GM18502 (cell line): ENCODE measurements at regions not wholly inside any gene's neighbourhood (a gene's known extent, or its start where the extent isn't known, plus 50 kb on each side); places are given as distances from the start of the nearest gene placed in this dataset.
"Not testable (repeated sequence)": the region's sequence is repeated elsewhere in the genome, so short reads cannot be mapped to it uniquely, and the experiment has no call there.

Source experiments
- ATAC-seq: cut with Tn5 transposase; IDR thresholded peaks from one replicate; pipeline ENCODE4 v1.9.1; 2021; ENCODE audit warnings: mild to moderate bottlenecking; ENCODE audit not compliant: unreplicated experiment, poor library complexity

- ATAC-seq = no peak
These were observed 212.6 kb downstream of the ZNF621 start for GRCh38 chr3:40737343-40737742.

GRCh38 chr3:40739971-40740370, 215.2 kb downstream of the ZNF621 start:
- ATAC-seq = no peak

GRCh38 chr3:40741729-40742128, 217.0 kb downstream of the ZNF621 start:
- no peak for ATAC-seq

GRCh38 chr3:40745381-40746106, 220.8 kb downstream of the ZNF621 start:
- no peak for ATAC-seq

GRCh38 chr3:40751666-40752065, 226.9 kb downstream of the ZNF621 start:
- no peak for ATAC-seq

- ATAC-seq = no peak
These were observed 227.7 kb downstream of the ZNF621 start for GRCh38 chr3:40752492-40752891.

- ATAC-seq = no peak
These were observed 228.6 kb downstream of the ZNF621 start for GRCh38 chr3:40753291-40753770.

GRCh38 chr3:40753951-40754350, 229.2 kb downstream of the ZNF621 start:
- ATAC-seq = no peak

GRCh38 chr3:40754994-40755393, 230.2 kb downstream of the ZNF621 start:
- ATAC-seq = no peak

GRCh38 chr3:40756500-40756899, 231.7 kb downstream of the ZNF621 start:
- no peak for ATAC-seq

GRCh38 chr3:40762771-40763170, 238.0 kb downstream of the ZNF621 start:
- ATAC-seq = not testable (repeated sequence)

GRCh38 chr3:40763807-40764206, 239.0 kb downstream of the ZNF621 start:
- ATAC-seq = no peak

- ATAC-seq = no peak
These were observed 240.0 kb downstream of the ZNF621 start for GRCh38 chr3:40764747-40765146.

GRCh38 chr3:40765884-40766283, 241.1 kb downstream of the ZNF621 start:
- peak; percentile 60 for ATAC-seq

GRCh38 chr3:40766396-40766795, 241.6 kb downstream of the ZNF621 start:
- ATAC-seq = peak; percentile 46

- no peak for ATAC-seq
These were observed 243.3 kb downstream of the ZNF621 start for GRCh38 chr3:40768046-40768445.

- no peak for ATAC-seq
These were observed 243.8 kb downstream of the ZNF621 start for GRCh38 chr3:40768536-40768935.

- ATAC-seq = no peak
These were observed 245.3 kb downstream of the ZNF621 start for GRCh38 chr3:40770061-40770460.

- no peak for ATAC-seq
These were observed 246.4 kb downstream of the ZNF621 start for GRCh38 chr3:40771112-40771511.

GRCh38 chr3:40779039-40779438, 254.3 kb downstream of the ZNF621 start:
- ATAC-seq = no peak

GRCh38 chr3:40780291-40780924, 255.6 kb downstream of the ZNF621 start:
- no peak for ATAC-seq

- ATAC-seq = no peak
These were observed 256.2 kb downstream of the ZNF621 start for GRCh38 chr3:40780925-40781406.
